T-helper 2 cell (primary cell): ENCODE measurements at regions not wholly inside any gene's neighbourhood (a gene's known extent, or its start where the extent isn't known, plus 50 kb on each side); places are given as distances from the start of the nearest gene placed in this dataset.

ENCODE experiments used
- DNase-seq, 5 experiments: peaks; one replicate each; pipeline versions ENCODE4 v3.0.0 to v3.0.0-alpha.2; 2012 to 2022

DNA sequence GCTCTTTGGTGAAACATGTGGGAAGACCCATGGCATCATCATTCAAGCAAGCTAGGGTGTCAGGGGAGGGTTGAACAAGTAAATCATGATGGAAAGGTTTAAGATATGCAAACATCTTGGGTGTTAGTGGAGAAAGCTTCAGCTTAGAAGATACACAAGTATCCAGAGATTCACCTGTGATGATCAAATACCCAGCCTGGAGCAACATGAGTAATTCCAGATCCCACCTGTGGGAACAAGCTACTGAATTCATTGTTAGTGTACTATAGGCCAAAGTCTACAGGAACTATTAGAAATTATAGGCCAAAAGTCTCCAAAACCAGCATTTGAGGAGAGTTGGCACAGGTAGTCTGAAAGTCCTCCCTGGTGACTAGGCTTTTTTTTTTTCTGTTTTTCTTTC, 499.9 kb downstream of the NUF2 start:
- no peak for DNase-seq

DNA sequence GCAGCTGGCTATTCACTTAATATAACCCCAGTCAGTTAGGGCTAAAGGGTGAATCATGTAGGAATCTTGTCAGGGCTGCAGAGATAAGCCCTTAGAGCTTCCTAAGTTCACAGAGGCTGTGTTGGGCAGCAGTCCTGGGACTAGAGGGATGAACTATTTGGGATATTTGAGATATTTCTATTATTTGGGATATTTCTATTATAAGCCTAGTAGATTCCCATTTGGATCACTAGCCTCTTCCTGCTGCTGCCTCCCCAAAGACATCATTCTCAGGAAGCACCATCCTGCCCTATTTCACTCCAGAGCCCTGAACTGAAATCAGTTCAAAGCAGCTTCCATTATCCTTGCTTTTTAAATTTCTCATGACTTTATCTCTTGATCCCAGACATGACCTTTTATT, 501.3 kb downstream of the NUF2 start:
- DNase-seq = no peak

DNA sequence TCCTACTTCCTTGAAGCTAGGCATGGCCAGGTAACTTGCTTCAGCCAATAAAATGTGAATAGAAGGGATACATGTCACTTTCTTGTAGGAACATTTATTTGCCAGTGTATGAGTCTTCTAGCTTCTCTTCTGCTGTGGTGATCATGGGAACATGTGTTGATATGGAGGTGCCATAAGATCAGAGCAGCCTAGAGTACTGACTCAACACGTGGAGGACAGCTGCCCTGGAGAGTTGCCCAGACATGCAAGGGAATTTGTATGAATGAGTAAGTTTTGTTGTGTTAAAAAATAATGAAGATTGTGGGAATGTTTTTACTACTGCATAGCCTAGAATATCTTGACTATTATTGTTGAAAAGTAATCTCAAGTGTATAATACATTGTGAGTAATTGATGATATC, 502.3 kb downstream of the NUF2 start:
- no peak for DNase-seq

DNA sequence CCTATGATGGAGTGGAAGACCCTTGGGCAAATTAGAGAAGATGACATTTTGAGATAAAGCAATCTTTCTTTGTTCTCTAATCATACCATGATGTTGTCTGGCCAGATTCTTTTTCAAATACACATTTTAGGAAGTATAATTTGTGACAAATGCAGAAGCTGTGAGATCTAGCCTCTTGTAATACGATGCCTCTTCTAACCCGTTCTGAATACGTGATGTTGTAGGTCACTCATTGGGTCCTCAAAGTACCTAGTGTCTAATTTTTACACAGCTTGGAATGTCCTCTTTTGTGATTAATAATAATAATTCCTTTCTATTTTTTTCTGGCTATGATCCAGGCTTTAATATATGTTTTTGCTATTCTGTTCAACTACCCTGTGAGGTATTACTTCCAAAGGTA, 502.7 kb downstream of the NUF2 start:
- DNase-seq = no peak

DNA sequence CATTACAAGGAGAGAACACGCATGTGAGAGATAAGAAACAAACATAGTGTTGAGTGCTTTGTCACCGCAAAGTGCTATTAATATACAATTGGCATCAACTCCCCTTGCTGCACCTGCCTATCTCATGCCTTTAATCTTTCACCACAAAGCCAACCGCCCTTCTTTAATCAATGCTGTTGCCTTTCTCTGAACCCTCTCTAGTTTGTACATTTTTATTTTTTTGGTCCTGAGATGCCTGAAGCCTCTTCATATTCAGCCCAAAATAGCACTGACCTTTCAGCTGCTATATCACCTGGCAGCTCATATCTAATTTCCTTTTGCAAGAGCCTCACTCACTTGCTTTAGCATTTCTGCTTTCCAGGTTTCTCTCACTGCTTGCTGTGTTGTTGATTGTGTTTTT, 504.7 kb downstream of the NUF2 start:
- DNase-seq = no peak

DNA sequence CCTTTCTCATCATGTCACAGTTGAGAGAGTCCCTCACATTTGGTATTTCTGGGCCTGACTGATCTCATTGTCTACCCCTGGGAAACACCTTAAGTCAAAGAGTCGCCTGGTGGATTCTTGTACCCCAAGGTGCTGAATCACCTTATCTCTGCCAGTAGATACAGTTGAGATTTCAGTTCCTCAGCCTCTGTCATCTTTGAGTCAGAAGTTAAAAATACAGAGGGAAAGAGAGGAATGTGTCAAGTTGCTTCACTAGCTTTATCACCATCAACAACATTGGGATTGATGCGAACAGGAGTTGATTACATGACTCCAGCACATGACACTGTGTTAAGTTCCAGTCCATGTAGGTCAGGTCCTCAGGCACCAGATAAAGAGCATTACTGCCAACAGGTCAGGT, 513.0 kb downstream of the NUF2 start:
- no peak for DNase-seq

DNA sequence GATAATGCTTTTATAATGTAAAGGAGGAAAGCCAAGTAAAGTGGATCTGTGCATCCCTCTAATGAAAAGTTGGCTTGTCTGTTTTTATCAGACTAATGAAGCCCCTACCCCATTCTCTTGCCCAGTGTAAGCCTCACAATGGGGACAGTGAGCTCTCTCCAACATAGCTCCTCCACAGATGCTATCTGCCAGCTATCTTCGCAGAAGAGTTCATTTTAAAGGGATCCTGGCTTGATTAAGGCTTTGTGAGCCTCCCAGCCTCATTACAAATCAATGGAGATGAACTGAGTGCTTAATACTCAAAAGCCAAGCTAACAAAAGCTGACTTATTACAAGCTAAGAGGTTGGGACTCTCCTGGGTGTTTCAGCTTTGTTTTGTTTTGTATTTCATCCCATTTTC, 514.7 kb downstream of the NUF2 start:
- DNase-seq = no peak

DNA sequence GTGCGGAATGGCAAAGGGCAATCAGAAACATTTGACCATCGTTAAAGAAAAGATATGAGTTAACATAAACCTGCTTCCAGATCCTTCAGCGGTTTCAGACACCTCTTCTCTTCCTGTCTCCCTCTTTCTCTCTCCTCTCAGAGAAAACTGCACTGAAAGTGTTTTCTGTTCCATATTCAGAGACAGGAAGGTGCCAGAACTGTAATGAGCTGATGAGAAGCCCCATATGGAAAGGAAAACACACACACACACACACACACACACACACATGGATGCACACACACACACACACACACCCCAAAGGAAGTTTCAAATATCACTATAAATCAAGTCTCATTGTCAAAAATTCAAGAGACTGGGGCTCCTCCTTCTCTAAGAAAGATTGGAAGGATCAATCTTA, 515.5 kb downstream of the NUF2 start:
- no peak for DNase-seq

DNA sequence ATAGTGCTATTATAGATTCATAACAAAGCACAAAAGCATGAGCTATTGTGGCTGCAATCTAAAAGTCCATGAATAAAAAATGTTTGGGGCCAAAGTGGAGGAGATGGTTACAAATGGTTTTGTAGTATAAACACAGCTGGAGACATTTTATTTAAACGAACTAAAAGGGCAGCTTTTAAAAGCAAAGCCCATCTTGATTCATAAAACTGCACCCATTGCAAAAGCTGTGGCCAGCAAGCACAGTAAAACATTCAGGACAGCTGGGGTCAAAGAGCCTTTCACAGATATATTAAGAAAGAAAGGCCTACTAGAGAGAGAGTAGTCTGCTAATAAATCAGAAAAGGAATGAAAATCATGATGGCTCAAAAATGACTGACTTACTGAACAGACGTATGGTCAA, 520.8 kb downstream of the NUF2 start:
- DNase-seq = no peak

DNA sequence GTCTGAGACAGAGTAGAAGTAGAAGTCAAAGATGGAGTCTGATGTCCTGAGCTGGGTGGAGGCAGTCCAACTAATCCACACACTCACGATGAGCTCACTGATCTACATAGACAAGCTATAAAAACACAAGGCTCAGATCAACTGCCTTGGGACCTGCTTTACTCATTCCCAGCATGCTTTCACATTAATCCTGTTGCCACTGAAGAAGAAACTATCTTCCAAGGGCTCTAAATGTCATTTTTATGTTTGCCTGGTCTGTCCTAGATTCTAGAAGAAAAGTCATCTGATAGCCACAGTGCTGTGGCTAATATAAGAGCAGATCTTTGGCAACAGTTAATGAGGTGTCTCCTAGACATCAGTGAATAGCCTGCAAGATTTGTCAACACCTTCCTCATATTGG, 522.7 kb downstream of the NUF2 start:
- DNase-seq = no peak

DNA sequence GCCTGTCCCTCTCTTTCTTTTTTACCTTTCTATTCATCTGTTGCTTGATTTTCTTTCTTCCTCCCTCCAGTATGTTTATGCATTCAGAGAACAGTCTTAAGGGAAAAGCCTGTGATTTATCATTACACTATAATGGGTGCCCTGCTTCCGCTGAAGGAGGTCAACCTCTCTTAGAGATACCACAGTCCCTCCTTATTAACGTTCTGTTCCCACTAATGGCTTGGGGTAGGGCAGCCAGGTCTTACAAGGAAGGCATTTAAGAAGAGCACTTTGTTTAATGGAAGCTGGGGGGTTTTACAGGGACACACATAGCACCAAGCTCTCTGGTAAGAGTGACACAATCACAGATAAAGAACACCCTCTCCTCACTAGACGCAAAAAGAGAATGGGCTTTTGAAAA, 523.5 kb downstream of the NUF2 start:
- DNase-seq = no peak

DNA sequence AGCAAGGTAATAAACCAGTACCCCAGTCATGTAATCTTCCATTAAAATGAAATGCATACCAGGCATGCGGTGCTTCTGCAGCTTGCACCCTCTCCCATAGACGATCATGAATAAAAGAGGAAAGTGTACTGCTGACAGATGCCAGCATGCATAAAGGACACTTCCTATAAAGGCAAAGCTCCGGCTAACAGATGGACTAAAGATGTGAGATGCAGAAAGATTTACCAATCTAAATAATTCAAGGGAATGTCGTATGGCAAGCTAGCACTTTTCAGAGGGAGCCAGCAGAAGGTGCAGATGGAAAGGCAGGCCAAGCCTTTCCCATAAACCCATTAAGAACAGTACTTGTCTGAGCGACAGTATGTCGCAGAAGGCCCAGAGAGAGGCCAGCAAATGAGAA, 542.0 kb downstream of the NUF2 start:
- no peak for DNase-seq

DNA sequence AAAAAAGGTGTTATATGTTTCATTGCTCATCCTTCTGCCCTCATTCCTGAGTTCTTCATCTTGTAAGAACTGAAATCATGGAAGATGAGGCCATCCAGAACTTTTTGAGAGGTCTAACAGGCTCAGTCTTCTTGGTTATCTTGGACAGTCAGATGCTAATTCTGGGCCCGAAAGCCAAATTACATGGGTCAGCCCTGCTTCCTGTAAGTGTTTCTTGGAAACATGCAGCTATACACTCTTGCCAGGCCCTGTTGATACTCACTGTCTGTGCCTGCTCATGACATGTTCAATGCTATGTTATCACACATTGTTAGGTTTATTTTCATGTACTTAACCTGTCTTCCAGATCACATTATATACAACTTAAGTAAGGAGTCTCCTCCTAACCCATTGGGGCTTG, 542.5 kb downstream of the NUF2 start:
- no peak for DNase-seq

DNA sequence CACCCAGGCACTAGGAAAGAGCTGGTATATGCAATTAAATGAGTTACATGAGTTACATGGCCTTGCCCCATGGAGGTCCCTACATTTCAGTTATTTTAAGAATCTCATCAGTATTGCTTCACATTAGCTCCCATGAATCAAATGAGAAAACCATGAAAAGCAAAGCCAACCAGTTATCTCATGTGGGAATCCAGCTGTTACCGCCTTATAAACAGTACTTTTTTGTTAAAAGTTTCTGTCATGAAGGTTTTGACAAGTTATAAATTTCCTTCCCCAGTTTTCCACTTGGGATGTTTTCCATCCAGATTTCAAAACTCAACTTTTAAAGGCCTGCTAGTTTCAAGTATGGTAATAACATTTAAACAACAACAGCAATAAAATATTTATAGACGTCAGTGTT, 544.8 kb downstream of the NUF2 start:
- DNase-seq = no peak

DNA sequence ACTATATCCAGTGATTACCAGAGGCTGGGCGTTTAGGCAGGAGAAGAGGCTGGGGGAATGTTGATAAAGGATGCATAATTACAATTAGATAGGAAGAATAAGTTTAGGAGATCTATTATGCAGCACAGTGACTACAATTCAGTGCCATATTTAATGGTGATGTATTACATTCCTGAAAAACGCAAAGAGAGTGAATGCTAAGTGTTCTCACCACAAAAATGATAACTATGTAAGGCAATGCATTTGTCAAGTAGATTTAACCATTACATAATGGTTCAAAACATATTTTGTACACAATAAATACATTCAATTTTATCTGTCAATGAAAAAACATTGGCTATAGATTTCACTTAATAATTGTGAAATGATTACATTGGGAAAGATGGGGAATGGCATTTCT, 548.9 kb downstream of the NUF2 start:
- no peak for DNase-seq

DNA sequence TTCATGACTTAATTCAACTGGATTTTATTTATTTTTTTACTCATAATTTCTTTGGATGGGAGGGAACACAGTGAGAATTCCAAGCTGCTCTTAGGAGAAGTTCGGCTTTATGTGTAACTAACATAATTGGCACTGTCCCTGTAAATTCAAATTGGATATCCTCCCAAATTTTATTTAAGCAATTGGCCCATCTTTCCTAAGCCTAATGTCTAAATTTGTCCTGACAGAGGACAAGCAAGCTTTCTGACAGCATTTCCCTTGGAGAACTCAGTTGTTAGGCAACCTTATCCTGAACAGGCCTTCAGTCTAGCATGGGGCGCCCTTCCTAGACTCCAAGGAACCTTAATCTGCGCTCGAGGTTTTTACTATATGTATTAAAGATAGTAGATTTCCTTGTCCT, 550.3 kb downstream of the NUF2 start:
- no peak for DNase-seq

DNA sequence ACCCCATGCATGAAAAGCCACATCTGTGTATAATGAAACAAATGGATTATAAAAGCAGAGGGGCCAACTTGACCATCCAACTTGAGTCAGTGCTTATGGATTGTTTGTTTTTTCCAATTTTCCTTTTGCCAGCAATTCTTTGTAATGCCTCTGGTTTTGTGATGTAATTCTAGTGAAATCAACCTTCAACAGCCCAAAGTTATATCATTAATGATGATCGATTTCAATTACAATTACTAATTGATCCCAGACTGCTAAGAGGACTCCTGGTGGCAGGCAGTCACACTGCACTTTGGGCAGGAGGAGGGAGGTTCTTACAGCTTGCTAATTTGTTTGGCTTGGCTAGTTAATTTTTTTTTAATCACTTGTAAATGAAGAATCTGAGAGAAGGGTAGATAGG, 552.3 kb downstream of the NUF2 start:
- DNase-seq = no peak

DNA sequence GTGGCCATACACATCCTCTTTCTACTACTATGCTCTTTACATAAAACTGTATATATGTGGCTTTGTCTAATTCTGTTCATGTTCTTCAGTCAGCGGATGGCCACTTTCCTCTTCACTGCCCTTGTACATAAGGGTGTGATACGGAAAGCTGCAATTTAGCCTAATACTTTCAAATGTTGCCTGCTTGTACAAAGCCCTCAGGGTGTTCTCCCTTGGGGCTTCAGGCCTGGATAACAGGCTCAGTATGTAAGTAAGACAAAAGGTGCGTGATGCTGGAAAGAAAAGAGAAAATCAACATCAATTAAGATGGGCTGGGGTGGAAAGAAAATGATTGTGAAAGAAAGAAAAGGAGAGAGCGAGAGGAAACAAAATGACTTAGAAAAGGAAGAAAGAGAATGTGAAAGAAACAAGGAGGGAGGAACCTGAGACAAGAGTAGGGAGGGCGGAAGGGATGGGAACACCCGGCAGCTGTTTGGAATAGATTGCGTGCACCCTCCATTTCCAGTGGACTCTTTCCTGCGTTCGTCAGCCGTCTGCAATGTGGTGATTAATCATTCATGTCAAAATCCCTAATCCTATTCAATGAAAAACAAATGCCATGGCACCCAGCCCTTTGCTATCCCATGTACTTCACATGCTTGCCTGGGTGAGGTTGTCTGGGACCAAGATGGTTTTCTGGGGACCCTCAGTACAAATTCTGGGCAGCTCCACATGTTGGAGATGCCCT, 553.6 kb downstream of the NUF2 start:
- DNase-seq = no peak

DNA sequence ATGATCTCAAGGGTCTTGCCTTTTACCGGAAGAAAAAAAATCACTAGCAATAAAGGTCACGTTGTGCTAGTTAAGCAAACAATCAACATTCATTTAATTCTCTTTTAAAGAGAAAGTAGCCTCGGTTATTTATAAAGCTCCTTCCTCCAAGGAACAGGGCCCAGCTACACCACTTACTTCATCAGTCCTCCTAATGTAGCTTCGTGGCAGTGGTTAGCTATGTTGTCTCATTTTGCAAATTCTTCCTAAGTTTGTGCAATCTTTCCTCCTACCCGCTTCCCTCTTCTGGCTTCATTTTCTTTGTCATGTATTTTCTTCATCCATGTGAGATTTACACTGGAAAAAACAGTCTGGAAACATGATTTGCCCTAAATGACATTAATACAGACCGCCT, 554.2 kb downstream of the NUF2 start:
- no peak for DNase-seq

DNA sequence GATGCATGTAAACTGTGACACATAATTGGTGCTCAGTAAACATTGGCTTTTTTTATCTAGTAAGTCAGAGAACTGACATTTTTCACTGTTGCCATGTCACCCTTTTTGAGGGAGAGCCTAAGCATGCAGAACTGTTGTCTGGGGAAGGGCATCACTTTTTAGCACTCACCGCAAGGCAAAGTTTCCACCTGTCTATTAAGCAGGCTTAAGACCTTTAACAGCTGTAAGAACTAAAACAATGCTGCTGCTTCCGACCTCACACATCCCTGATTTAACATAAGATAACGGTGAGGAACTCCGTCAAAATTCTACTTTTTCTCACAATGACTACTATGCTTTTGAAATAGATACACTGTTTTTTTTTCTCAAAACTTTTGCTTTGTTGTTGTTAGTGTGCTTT, 554.8 kb downstream of the NUF2 start:
- no peak for DNase-seq

DNA sequence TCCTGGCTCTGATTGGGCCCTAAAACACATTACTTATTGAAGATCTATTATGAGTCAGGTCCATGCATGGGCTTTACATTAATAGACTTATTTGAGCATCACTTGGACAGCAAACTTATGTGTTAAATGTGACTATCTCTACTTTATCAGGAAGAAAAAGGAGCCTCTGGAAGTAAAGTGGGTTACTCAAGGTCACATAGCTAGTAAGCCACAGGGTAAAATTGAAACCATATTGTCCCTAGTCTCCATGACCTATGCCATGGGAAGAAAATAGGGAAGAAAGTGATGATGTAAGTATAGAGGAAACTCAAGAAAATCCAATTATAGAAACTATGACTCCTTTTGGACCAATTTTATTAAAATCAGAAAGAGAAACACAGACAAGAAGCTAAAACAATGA, 555.3 kb downstream of the NUF2 start:
- no peak for DNase-seq

DNA sequence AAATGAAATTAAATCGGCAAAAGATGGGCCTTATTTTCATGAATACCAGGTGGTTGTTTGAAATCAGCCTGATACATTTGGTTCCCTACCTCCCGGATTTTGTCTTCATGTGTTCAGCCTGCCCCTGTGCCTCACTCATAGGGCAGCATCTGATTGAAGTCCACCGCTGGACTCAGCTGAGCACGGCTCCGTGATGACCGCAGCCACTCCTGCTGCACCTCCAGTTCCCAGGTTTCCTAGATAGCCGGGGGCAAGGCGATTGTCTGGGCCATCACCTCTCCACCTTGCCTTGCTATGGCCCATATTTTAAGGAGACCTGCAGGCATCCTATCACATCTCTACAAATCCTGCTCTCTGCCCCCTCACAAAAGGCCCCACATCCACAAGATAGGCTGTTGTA, 563.8 kb downstream of the NUF2 start:
- DNase-seq = no peak

DNA sequence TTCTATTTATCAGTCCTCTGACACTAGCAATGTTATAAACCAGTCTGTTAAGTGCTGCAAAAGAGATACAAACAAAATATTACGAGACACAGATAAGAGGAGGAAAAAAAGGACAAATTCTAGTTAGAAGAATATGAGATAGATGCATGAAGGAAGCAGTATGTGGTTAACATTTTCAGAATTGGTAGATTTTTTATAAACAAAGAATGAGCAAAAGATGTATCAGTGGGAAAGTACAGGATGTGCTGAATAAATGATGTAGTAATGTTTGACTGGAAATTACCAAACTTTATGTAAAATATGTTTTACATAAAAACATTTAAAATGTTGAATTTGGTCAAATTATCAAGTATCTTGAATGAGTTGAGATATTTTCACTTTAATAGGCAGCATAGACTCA, 574.2 kb downstream of the NUF2 start:
- no peak for DNase-seq

DNA sequence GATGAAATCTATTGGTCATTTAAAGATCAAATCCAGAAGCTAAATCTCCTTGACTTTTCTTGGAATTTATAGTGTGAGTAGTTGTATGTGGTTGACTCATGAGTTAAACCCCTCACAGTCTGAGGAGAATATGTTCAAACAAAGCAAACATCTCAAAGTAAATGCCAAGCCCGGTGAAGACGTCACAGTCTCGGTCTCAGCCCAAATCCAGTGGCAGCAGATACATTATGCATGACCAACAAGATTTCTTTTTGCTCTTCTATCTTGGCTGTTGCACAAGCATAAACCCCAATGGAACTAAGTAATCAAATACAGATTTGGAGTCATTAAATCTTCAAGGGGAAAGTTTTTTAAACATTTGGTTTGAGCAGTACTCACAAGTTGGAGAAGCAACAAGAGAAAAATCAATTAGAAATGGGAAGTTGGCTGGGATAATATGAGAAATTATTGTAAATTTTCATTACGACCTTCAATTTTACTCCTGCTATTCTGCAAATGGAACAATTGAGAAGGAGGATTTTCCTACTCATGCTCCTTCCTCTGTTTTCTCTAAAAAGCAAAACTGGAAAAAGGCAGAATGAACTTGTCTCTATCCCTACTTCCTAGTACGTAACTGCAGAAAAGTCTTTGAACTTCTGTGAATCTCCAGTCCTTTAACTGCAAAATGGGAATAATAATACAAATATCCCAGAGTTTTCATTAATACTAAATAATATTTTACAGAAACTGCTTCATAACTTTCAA, 575.8 kb downstream of the NUF2 start:
- DNase-seq = no peak

DNA sequence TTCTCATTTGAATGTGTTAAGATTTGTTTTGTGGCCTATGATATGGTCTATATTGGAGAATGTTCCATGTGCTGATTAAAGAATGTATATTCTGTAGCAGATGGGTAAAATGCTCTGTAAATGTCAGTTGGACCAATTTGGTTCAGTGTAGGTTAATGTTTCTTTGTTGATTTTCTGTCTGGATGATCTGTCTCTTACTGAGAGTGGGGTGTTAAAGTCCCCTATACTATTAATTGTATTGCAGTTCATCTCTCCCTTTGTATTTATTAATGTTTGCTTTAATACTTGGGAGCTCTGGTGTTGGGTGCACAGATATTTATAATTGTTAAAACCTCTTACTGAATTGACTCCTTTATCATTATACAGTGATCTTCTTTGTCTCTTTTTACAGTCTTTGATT, 584.5 kb downstream of the NUF2 start:
- no peak for DNase-seq
